GM12878 (cell line): ENCODE measurements at regions not wholly inside any gene's neighbourhood (a gene's known extent, or its start where the extent isn't known, plus 50 kb on each side); places are given as distances from the start of the nearest gene placed in this dataset.

ENCODE experiments used
- CTCF ChIP-seq, 3 experiments: IDR thresholded peaks in 2 of 3; conservative IDR thresholded peaks in 1 of 3; 2 replicates each; pipeline ENCODE4 v1.5.1; 2011; ENCODE audit warnings: low read depth in 3 of 3, low read length in 3 of 3, mild to moderate bottlenecking in 3 of 3, control low read depth in 2 of 3, moderate library complexity in 2 of 3, inconsistent platforms in 1 of 3, mixed read lengths in 1 of 3; ENCODE audit not compliant: control insufficient read depth in 2 of 3, insufficient read depth in 1 of 3; ENCODE audit errors: extremely low read depth in 1 of 3
- CUX1 ChIP-seq: IDR thresholded peaks from 2 replicates; pipeline ENCODE4 v1.6.1; 2012; ENCODE audit warnings: improper control_type of control experiment, low read depth, low read length; ENCODE audit not compliant: insufficient replicate concordance
- FOS ChIP-seq: IDR thresholded peaks from 3 replicates; pipeline ENCODE4 v1.6.1; 2011; ENCODE audit warnings: borderline replicate concordance; ENCODE audit not compliant: insufficient read length; ENCODE audit errors: extremely low read depth
- KDM1A ChIP-seq: fragments of 200-600 bp; sonication (generic); IDR thresholded peaks from 2 replicates; pipeline ENCODE4 v1.6.1; 2016; ENCODE audit warnings: borderline replicate concordance
- POLR2A ChIP-seq: IDR thresholded peaks from 2 replicates; pipeline ENCODE4 v1.6.1; 2011; ENCODE audit warnings: low read depth, mild to moderate bottlenecking, low read length
- ZNF274 ChIP-seq: IDR thresholded peaks from one replicate; pipeline ENCODE4 v1.8.0; 2011; ENCODE audit not compliant: insufficient read length, insufficient read depth

GRCh38 chr18:60593249-60593648 is 220.7 kb upstream of the MC4R start:
- TF ChIP-seq FOS (no peak), CUX1 (no peak), KDM1A (no peak), CTCF (IDR thresholded peaks at IDR 0.05 in 2 of 3, conservative IDR thresholded peaks at IDR 0.05 in 1 of 3; ENCODE audit: control insufficient read depth in 2 of 3, extremely low read depth in 1 of 3, insufficient read depth in 1 of 3, low read depth in 3 of 3, low read length in 3 of 3) (no peak), ZNF274 (no peak), POLR2A (no peak)
